NT2/D1 (cell line): ENCODE measurements at regions not wholly inside any gene's neighbourhood (a gene's known extent, or its start where the extent isn't known, plus 50 kb on each side); places are given as distances from the start of the nearest gene placed in this dataset.

Source experiments
- SUZ12 ChIP-seq: IDR thresholded peaks from 2 replicates; pipeline ENCODE4 v1.6.1; 2011; ENCODE audit not compliant: insufficient read length, insufficient read depth; ENCODE audit errors: extremely low read depth
- YY1 ChIP-seq: IDR thresholded peaks from 2 replicates; pipeline ENCODE4 v1.6.1; 2011; ENCODE audit not compliant: insufficient read length, insufficient read depth

- TF ChIP-seq SUZ12 (no peak), YY1 (no peak)
These were observed 810.2 kb downstream of the EFNA5 start for GRCh38 chr5:106860398-106861044.
